K562 (cell line): ENCODE measurements at regions not wholly inside any gene's neighbourhood (a gene's known extent, or its start where the extent isn't known, plus 50 kb on each side); places are given as distances from the start of the nearest gene placed in this dataset.

ENCODE experiments used
- ARID1B ChIP-seq: fragments of 450-650 bp; IDR thresholded peaks from 2 replicates; pipeline ENCODE4 v1.6.1; 2016; ENCODE audit warnings: antibody characterized with exemption, mild to moderate bottlenecking, inconsistent platforms
- ATF1 ChIP-seq, 2 experiments: fragments of 450-650 bp in 1 of 2; IDR thresholded peaks; 2 replicates each; pipeline ENCODE4 v1.6.1; 2016; ENCODE audit warnings: missing compliant biosample characterization in 1 of 2, missing genetic modification characterization in 1 of 2
- C11orf30 ChIP-seq: fragments of 450-650 bp; IDR thresholded peaks from 2 replicates; pipeline ENCODE4 v1.6.1; 2016; ENCODE audit warnings: low read depth, mild to moderate bottlenecking
- CBFA2T2 ChIP-seq: fragments of 450-650 bp; conservative IDR thresholded peaks from 2 replicates; pipeline ENCODE4 v1.6.1; 2017; ENCODE audit warnings: mild to moderate bottlenecking
- CBFA2T3 ChIP-seq: fragments of 450-650 bp; IDR thresholded peaks from 2 replicates; pipeline ENCODE4 v1.6.1; 2017
- CCNT2 ChIP-seq: IDR thresholded peaks from 2 replicates; pipeline ENCODE4 v1.6.1; 2011; ENCODE audit warnings: borderline replicate concordance, low read depth, mild to moderate bottlenecking, moderate library complexity, mixed read lengths, low read length; ENCODE audit not compliant: insufficient read length; ENCODE audit errors: extremely low read depth
- CREB1 ChIP-seq, 2 experiments: sonication (generic) in 1 of 2; formaldehyde crosslinking in 1 of 2; IDR thresholded peaks; 2 replicates each; pipeline versions ENCODE4 v1.6.1 to v1.8.0; 2012 to 2022; ENCODE audit warnings: inconsistent platforms in 1 of 2, mild to moderate bottlenecking in 1 of 2, missing genetic modification reagents in 1 of 2, moderate library complexity in 1 of 2
- EP300 ChIP-seq: IDR thresholded peaks from 2 replicates; pipeline ENCODE4 v1.6.1; 2012; ENCODE audit warnings: low read length, improper control_type of control experiment
- HMGN3 ChIP-seq: IDR thresholded peaks from 2 replicates; pipeline ENCODE4 v1.6.1; 2011; ENCODE audit warnings: borderline replicate concordance, low read depth, mild to moderate bottlenecking, mixed read lengths, low read length; ENCODE audit not compliant: insufficient read length; ENCODE audit errors: extremely low read depth
- JUND ChIP-seq, 2 experiments: IDR thresholded peaks; 2 replicates in 1 of 2; 3 replicates in 1 of 2; pipeline ENCODE4 v1.6.1; 2011; ENCODE audit warnings: borderline replicate concordance in 2 of 2, low read depth in 2 of 2, low read length in 2 of 2, improper control_type of control experiment in 1 of 2, missing biosample characterization in 1 of 2, missing genetic modification characterization in 1 of 2, missing genetic modification reagents in 1 of 2
- MECOM ChIP-seq: fragments of 250-450 bp; sonication (Bioruptor Pico); IDR thresholded peaks from 2 replicates; pipeline ENCODE4 v1.8.0; 2022; ENCODE audit warnings: inconsistent platforms
- NEUROD1 ChIP-seq: fragments of 150-350 bp; IDR thresholded peaks from 2 replicates; pipeline ENCODE4 v1.6.1; 2014; ENCODE audit warnings: borderline replicate concordance, low read length, low read depth; ENCODE audit not compliant: partially characterized antibody
- NFE2 ChIP-seq: IDR thresholded peaks from 2 replicates; pipeline ENCODE4 v1.6.1; 2014; ENCODE audit warnings: antibody characterized with exemption, low read depth
- RBFOX2 ChIP-seq: fragments of 200-400 bp; formaldehyde crosslinking; IDR thresholded peaks from 2 replicates; pipeline ENCODE4 v1.6.1; 2017; ENCODE audit warnings: low read depth, mild to moderate bottlenecking, low read length, moderate library complexity
- SOX6 ChIP-seq: fragments of 450-650 bp; IDR thresholded peaks from 2 replicates; pipeline ENCODE4 v1.6.1; 2014; ENCODE audit warnings: mild to moderate bottlenecking
- TAL1 ChIP-seq: fragments of 450-650 bp; IDR thresholded peaks from 2 replicates; pipeline ENCODE4 v1.6.1; 2016; ENCODE audit warnings: mild to moderate bottlenecking
- TEAD4 ChIP-seq, 2 experiments: sonication (generic) in 1 of 2; formaldehyde crosslinking in 1 of 2; IDR thresholded peaks; 2 replicates each; pipeline versions ENCODE4 v1.6.1 to v1.8.0; 2012 to 2022; ENCODE audit warnings: borderline replicate concordance in 1 of 2, inconsistent platforms in 1 of 2, low read length in 1 of 2, mild to moderate bottlenecking in 1 of 2, missing genetic modification reagents in 1 of 2
- TRIM24 ChIP-seq, 2 experiments: fragments of 450-650 bp; IDR thresholded peaks; 2 replicates each; pipeline ENCODE4 v1.6.1; 2016
- ZEB2 ChIP-seq: fragments of 450-650 bp; IDR thresholded peaks from 2 replicates; pipeline ENCODE4 v1.6.1; 2016
- ZNF668 ChIP-seq: fragments of 250-450 bp; sonication (Bioruptor Pico); IDR thresholded peaks from 2 replicates; pipeline ENCODE4 v1.8.0; 2022; ENCODE audit warnings: mild to moderate bottlenecking, inconsistent platforms
- ZNF764 ChIP-seq: fragments of 250-450 bp; sonication (Bioruptor Pico); IDR thresholded peaks from 2 replicates; pipeline ENCODE4 v1.4.0; 2020; ENCODE audit warnings: low read depth, mild to moderate bottlenecking, moderate library complexity
- TF ChIP-seq, protein P1 (sequence below): fragments of 450-650 bp; formaldehyde crosslinking; IDR thresholded peaks from 2 replicates; pipeline ENCODE4 v1.4.0; 2020; ENCODE audit warnings: mild to moderate bottlenecking, moderate library complexity
- TF ChIP-seq, protein P2 (sequence below): conservative IDR thresholded peaks from 2 replicates; pipeline ENCODE4 v1.6.1; 2011; ENCODE audit warnings: low read depth, mild to moderate bottlenecking, low read length; ENCODE audit not compliant: control insufficient read depth
- TF ChIP-seq, protein P3 (sequence below): IDR thresholded peaks from 2 replicates; pipeline ENCODE4 v1.6.1; 2012; ENCODE audit warnings: low read depth, low read length, improper control_type of control experiment, borderline replicate concordance

DNA sequence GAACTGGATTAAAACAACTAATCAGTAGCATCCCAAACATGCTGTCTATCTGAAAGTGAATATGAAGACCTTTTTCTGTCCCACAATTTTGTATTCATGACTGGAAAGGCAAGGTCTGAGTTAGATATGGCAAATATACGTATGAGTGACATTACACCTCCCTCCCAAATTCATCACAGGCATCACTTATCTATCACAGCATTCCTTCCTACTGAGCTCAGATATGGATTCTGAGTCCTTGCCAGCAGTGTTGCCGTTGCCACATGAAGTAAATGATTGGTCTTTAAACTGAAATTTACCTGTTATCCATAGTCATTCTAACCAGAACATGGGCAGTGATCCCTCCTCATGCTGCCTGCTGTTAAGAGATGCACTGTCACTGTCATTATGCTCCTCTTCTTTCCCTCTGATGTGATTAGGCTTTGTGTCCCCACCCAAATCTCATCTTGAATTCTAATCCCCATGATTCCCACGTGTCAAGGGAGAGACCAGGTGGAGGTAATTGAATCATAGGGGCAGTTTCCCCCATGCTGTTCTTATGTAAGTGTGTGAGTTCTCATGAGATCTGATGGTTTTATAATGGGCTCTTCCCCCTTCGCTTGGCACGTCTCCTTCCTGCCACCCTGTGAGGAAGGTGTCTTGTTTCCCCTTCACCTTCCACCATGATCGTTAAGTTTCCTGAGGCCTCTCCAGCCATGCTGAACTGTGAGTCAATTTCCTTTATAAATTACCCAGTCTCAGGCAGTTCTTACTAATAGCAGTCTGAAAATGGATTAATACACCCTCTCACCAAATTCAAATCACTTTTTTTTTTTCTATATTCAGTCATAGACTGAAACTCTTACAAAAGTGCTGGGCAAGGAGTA, 288.4 kb downstream of the NUAK1 start (continued):
- TF ChIP-seq HMGN3, result no peak
- peak; percentile 75 for TF ChIP-seq TAL1
- peak; percentile 80 for TF ChIP-seq ARID1B
- peak; percentile 46 to 65; a peak in 3 of 4 replicates for TF ChIP-seq TRIM24 (IDR thresholded peaks at IDR 0.05)
- no peak for TF ChIP-seq RBFOX2
- peak; percentile 61 for TF ChIP-seq CCNT2
- no peak for TF ChIP-seq CREB1 (IDR thresholded peaks at IDR 0.05)
- TF ChIP-seq CREB1 (CRISPR knock-in tag; IDR thresholded peaks at IDR 0.05), result no peak
- TF ChIP-seq, protein P1, sequence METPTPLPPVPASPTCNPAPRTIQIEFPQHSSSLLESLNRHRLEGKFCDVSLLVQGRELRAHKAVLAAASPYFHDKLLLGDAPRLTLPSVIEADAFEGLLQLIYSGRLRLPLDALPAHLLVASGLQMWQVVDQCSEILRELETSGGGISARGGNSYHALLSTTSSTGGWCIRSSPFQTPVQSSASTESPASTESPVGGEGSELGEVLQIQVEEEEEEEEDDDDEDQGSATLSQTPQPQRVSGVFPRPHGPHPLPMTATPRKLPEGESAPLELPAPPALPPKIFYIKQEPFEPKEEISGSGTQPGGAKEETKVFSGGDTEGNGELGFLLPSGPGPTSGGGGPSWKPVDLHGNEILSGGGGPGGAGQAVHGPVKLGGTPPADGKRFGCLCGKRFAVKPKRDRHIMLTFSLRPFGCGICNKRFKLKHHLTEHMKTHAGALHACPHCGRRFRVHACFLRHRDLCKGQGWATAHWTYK (CRISPR knock-in tag), result no peak
- TF ChIP-seq, protein P2, sequence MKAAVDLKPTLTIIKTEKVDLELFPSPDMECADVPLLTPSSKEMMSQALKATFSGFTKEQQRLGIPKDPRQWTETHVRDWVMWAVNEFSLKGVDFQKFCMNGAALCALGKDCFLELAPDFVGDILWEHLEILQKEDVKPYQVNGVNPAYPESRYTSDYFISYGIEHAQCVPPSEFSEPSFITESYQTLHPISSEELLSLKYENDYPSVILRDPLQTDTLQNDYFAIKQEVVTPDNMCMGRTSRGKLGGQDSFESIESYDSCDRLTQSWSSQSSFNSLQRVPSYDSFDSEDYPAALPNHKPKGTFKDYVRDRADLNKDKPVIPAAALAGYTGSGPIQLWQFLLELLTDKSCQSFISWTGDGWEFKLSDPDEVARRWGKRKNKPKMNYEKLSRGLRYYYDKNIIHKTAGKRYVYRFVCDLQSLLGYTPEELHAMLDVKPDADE, result no peak
- TF ChIP-seq ZEB2, result peak; percentile 25; the same call in 1 of the 2 replicates
- no peak for TF ChIP-seq SOX6
- TF ChIP-seq ZNF668 (CRISPR knock-in tag), result no peak
- TF ChIP-seq MECOM, result peak; percentile 91
- no peak for TF ChIP-seq ZNF764
- peak; percentile 36; the same call in 1 of the 2 replicates for TF ChIP-seq TEAD4 (IDR thresholded peaks at IDR 0.05; ENCODE audit: low read length)
- no peak for TF ChIP-seq TEAD4 (CRISPR knock-in tag; IDR thresholded peaks at IDR 0.05; ENCODE audit: borderline replicate concordance)
- TF ChIP-seq, protein P3, sequence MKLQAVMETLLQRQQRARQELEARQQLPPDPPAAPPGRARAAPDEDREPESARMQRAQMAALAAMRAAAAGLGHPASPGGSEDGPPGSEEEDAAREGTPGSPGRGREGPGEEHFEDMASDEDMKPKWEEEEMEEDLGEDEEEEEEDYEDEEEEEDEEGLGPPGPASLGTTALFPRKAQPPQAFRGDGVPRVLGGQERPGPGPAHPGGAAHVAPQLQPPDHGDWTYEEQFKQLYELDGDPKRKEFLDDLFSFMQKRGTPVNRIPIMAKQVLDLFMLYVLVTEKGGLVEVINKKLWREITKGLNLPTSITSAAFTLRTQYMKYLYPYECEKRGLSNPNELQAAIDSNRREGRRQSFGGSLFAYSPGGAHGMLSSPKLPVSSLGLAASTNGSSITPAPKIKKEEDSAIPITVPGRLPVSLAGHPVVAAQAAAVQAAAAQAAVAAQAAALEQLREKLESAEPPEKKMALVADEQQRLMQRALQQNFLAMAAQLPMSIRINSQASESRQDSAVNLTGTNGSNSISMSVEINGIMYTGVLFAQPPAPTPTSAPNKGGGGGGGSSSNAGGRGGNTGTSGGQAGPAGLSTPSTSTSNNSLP, result no peak
- TF ChIP-seq JUND (IDR thresholded peaks at IDR 0.05; ENCODE audit: borderline replicate concordance, low read depth, low read length), result no peak
- peak; percentile 21; the same call in 1 of the 3 replicates for TF ChIP-seq JUND (tag; IDR thresholded peaks at IDR 0.05; ENCODE audit: borderline replicate concordance, low read depth, low read length)
- TF ChIP-seq NFE2, result peak; percentile 44; the same call in 1 of the 2 replicates
- TF ChIP-seq C11orf30, result peak; percentile 56; the same call in 1 of the 2 replicates
- TF ChIP-seq CBFA2T3, result peak; percentile 85
- no peak for TF ChIP-seq NEUROD1
- peak; percentile 75 for TF ChIP-seq CBFA2T2
- TF ChIP-seq ATF1 (CRISPR knock-in tag; IDR thresholded peaks at IDR 0.05), result no peak
- 0 out of 2 replicates have a peak, but pooled peaks have one; percentile 12 for TF ChIP-seq ATF1 (tag; IDR thresholded peaks at IDR 0.05)
- TF ChIP-seq EP300, result peak; percentile 67; the same call in 1 of the 2 replicates
